A673 (cell line): ENCODE measurements at regions not wholly inside any gene's neighbourhood (a gene's known extent, or its start where the extent isn't known, plus 50 kb on each side); places are given as distances from the start of the nearest gene placed in this dataset.

Experiments
- CTCF ChIP-seq: fragments of 300-800, 200-600 bp; sonication (generic); conservative IDR thresholded peaks from 2 replicates; pipeline ENCODE4 v1.5.1; 2017; ENCODE audit warnings: low read depth, mild to moderate bottlenecking, antibody characterized with exemption, low read length, moderate library complexity, mixed read lengths
- EZH2 ChIP-seq: fragments of 200-600 bp; sonication (generic); IDR thresholded peaks from 2 replicates; pipeline ENCODE4 v1.6.1; 2017; ENCODE audit warnings: borderline replicate concordance, low read depth, mild to moderate bottlenecking, mixed read lengths, antibody characterized with exemption, low read length; ENCODE audit not compliant: poor library complexity, severe bottlenecking

- TF ChIP-seq CTCF = no peak
- TF ChIP-seq EZH2 = no peak
Measured at GRCh38 chr11:36878737-36879136, 280.7 kb upstream of the RAG2 start.
